ENCODE measurements at regions not wholly inside any gene's neighbourhood (a gene's known extent, or its start where the extent isn't known, plus 50 kb on each side); places are given as distances from the start of the nearest gene placed in this dataset.

GRCh38 chr10:130396044-130396443 lies 259.9 kb downstream of the GLRX3 start:
- TF ChIP-seq POLR2AphosphoS5 (IDR thresholded peaks at IDR 0.05) (no peak), POLR2A (IDR thresholded peaks at IDR 0.05) (no peak), CTCF (IDR thresholded peaks at IDR 0.05) (no peak)
